Skeletal muscle tissue (tissue), 3 donors: ENCODE measurements at regions not wholly inside any gene's neighbourhood (a gene's known extent, or its start where the extent isn't known, plus 50 kb on each side); places are given as distances from the start of the nearest gene placed in this dataset.

ENCODE experiments used
- H3K27ac ChIP-seq: one replicate; pipeline ENCODE4 v1.7.0; 2013; ENCODE audit warnings: mild to moderate bottlenecking, low read depth, low read length, inconsistent platforms
- H3K27me3 ChIP-seq, 3 donors: one replicate each; pipeline ENCODE4 v1.7.0; 2013; ENCODE audit warnings: low read length in 3 of 3; ENCODE audit not compliant: control insufficient read depth in 3 of 3, insufficient read depth in 3 of 3
- H3K36me3 ChIP-seq, 3 donors: one replicate each; pipeline ENCODE4 v1.7.0; 2013; ENCODE audit warnings: low read length in 3 of 3; ENCODE audit not compliant: control insufficient read depth in 3 of 3, insufficient read depth in 3 of 3
- H3K4me1 ChIP-seq, 3 donors: one replicate each; pipeline ENCODE4 v1.7.0; 2013; ENCODE audit warnings: low read length in 3 of 3, mild to moderate bottlenecking in 3 of 3; ENCODE audit not compliant: control insufficient read depth in 3 of 3, insufficient read depth in 3 of 3
- H3K4me3 ChIP-seq, 3 donors: one replicate each; pipeline ENCODE4 v1.7.0; 2013; ENCODE audit warnings: low read length in 3 of 3
- H3K9ac ChIP-seq, 3 donors: one replicate each; pipeline ENCODE4 v1.7.0; 2013; ENCODE audit warnings: low read length in 3 of 3, mild to moderate bottlenecking in 3 of 3, moderate library complexity in 2 of 3, low read depth in 1 of 3
- H3K9me3 ChIP-seq, 3 donors: one replicate each; pipeline ENCODE4 v1.7.0; 2013; ENCODE audit warnings: low read length in 3 of 3; ENCODE audit not compliant: control insufficient read depth in 3 of 3
- donor health status: Osteomylitis.

- Histone ChIP-seq H3K36me3 (no peaks in the 10 kb centered on the region), H3K4me1 (peaks cover 5 to 10% (median 6%) of the 10 kb centered on the region in 3 donors), H3K9me3 (no peaks in the 10 kb centered on the region), H3K4me3 (no peak overlapping the region), H3K27ac (no peak overlapping the region), H3K27me3 (no peaks in the 10 kb centered on the region), H3K9ac (no peak overlapping the region)
These were observed 123.8 kb upstream of the RHOBTB1 start for GRCh38 chr10:61067671-61068336.

GRCh38 chr10:61066661-61067344, 122.8 kb upstream of the RHOBTB1 start:
- no peaks in the 10 kb centered on the region for H3K27me3 ChIP-seq
- no peaks in the 10 kb centered on the region for H3K36me3 ChIP-seq
- H3K9me3 ChIP-seq, result no peaks in the 10 kb centered on the region
- H3K27ac ChIP-seq, result no peak overlapping the region
- H3K4me1 ChIP-seq, result peaks cover 5 to 10% (median 6%) of the 10 kb centered on the region in 3 donors
- H3K4me3 ChIP-seq, result no peak overlapping the region
- H3K9ac ChIP-seq, result no peak overlapping the region

GRCh38 chr10:61065051-61065450, 121.1 kb upstream of the RHOBTB1 start:
- Histone ChIP-seq H3K9ac (no peak overlapping the region), H3K36me3 (no peaks in the 10 kb centered on the region), H3K4me1 (peaks cover 5 to 10% (median 6%) of the 10 kb centered on the region in 3 donors), H3K27ac (no peak overlapping the region), H3K9me3 (no peaks in the 10 kb centered on the region), H3K27me3 (no peaks in the 10 kb centered on the region), H3K4me3 (no peak overlapping the region)

GRCh38 chr10:61064356-61064755, 120.4 kb upstream of the RHOBTB1 start:
- H3K4me1 ChIP-seq, result peaks cover 5 to 10% (median 6%) of the 10 kb centered on the region in 3 donors
- no peak overlapping the region for H3K4me3 ChIP-seq
- H3K9me3 ChIP-seq, result no peaks in the 10 kb centered on the region
- no peak overlapping the region for H3K27ac ChIP-seq
- H3K27me3 ChIP-seq, result no peaks in the 10 kb centered on the region
- no peaks in the 10 kb centered on the region for H3K36me3 ChIP-seq
- no peak overlapping the region for H3K9ac ChIP-seq

GRCh38 chr10:61063901-61064300, 119.9 kb upstream of the RHOBTB1 start:
- Histone ChIP-seq H3K9ac (no peak overlapping the region), H3K27ac (no peak overlapping the region), H3K36me3 (no peaks in the 10 kb centered on the region), H3K27me3 (no peaks in the 10 kb centered on the region), H3K4me3 (no peak overlapping the region), H3K9me3 (no peaks in the 10 kb centered on the region), H3K4me1 (peaks cover 4 to 10% (median 6%) of the 10 kb centered on the region in 3 donors)

- H3K4me1 ChIP-seq, result peaks cover 0 to 5% (median 4%) of the 10 kb centered on the region in 3 donors
These were observed 119.0 kb upstream of the RHOBTB1 start for GRCh38 chr10:61063034-61063433.

GRCh38 chr10:61061923-61062504, 118.0 kb upstream of the RHOBTB1 start:
- Histone ChIP-seq H3K27ac (no peak overlapping the region), H3K27me3 (no peaks in the 10 kb centered on the region), H3K4me1 (no peaks in the 10 kb centered on the region), H3K4me3 (no peak overlapping the region), H3K9me3 (no peaks in the 10 kb centered on the region), H3K9ac (no peak overlapping the region), H3K36me3 (no peaks in the 10 kb centered on the region)

More at GRCh38 chr10:61063034-61063433, 119.0 kb upstream of the RHOBTB1 start:
- Histone ChIP-seq H3K36me3 (no peaks in the 10 kb centered on the region), H3K9me3 (no peaks in the 10 kb centered on the region), H3K27ac (no peak overlapping the region), H3K9ac (no peak overlapping the region), H3K27me3 (no peaks in the 10 kb centered on the region), H3K4me3 (no peak overlapping the region)

GRCh38 chr10:61059636-61060035, 115.7 kb upstream of the RHOBTB1 start:
- no peak overlapping the region for H3K27ac ChIP-seq
- H3K9ac ChIP-seq, result no peak overlapping the region
- no peaks in the 10 kb centered on the region for H3K9me3 ChIP-seq
- no peaks in the 10 kb centered on the region for H3K4me1 ChIP-seq
- H3K27me3 ChIP-seq, result no peaks in the 10 kb centered on the region
- no peak overlapping the region for H3K4me3 ChIP-seq
- H3K36me3 ChIP-seq, result no peaks in the 10 kb centered on the region

GRCh38 chr10:61052469-61053205, 108.7 kb upstream of the RHOBTB1 start:
- Histone ChIP-seq H3K9me3 (no peaks in the 10 kb centered on the region), H3K4me1 (no peaks in the 10 kb centered on the region), H3K36me3 (no peaks in the 10 kb centered on the region), H3K9ac (no peak overlapping the region), H3K4me3 (no peak overlapping the region), H3K27ac (no peak overlapping the region), H3K27me3 (no peaks in the 10 kb centered on the region)

- Histone ChIP-seq H3K4me1 (no peaks in the 10 kb centered on the region), H3K36me3 (no peaks in the 10 kb centered on the region), H3K9ac (no peak overlapping the region), H3K27ac (no peak overlapping the region), H3K4me3 (no peak overlapping the region), H3K9me3 (no peaks in the 10 kb centered on the region), H3K27me3 (no peaks in the 10 kb centered on the region)
These were observed 107.4 kb upstream of the RHOBTB1 start for GRCh38 chr10:61051344-61051743.
